Activated CD4-positive, CD25-positive, alpha-beta regulatory T cell (primary cell): ENCODE measurements at regions not wholly inside any gene's neighbourhood (a gene's known extent, or its start where the extent isn't known, plus 50 kb on each side); places are given as distances from the start of the nearest gene placed in this dataset.

ENCODE experiments used
- DNase-seq, 4 experiments: peaks; one replicate each; lab custom pipeline; 2025; lab: John Stamatoyannopoulos, UW

DNA sequence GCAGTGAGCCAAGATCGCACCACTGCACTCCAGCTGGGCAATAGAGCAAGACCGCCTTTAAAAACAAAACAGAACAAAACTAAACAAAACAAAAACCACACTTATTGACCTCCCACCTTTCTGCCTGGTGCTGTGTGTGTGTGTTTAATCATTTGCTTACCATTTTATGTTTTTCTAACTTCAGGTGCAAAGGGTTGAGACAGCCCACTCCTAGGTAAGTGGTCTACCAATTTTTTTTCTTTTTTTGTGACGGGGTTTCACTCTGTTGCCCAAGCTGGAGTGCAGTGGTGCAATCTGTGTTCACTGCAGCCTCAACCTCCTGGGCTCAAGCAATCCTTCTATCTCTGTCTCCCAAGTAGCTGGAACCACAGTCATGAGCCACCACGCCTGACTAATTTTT, 65.8 kb downstream of the SALL1 start:
- DNase-seq = no peak

DNA sequence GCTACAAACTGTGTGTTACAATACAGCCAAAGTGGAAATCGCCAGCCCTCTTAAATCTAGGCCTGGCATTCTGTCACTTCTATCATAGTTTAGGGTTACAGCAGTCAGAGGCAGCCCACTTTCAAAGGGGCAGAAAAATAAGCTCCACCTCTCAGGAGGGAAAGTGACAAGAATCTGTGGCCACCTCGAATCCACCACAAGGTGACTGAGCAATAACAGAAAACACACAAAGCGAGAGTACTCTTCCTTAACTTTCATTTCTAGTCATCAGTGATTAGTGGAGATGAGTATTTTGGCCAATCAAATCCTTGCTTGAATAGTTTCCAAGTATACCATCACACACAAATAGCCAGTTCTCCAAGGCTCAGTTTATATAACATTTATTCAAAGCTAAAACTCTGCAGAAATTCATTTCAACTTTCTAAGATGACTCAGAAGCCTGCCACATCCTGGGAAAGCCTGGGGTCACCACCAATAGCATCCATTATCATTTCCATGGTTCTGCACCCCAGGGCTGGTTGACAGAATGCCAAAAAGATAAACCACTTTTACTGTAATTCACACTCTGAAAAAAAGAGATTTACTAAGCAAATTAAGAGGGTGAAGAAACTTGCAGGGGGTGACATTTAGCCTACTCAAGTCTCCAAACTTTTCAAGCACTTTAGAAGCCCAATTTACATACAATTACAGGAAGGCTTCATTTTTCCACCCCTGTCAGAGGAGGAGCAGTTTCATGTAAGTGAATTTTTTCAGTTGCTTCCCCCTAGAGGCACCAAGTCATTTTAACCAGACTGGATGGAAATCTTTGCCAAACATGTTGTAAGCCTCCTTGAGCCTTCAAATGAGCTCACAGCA, 66.8 kb downstream of the SALL1 start:
- no peak for DNase-seq

DNA sequence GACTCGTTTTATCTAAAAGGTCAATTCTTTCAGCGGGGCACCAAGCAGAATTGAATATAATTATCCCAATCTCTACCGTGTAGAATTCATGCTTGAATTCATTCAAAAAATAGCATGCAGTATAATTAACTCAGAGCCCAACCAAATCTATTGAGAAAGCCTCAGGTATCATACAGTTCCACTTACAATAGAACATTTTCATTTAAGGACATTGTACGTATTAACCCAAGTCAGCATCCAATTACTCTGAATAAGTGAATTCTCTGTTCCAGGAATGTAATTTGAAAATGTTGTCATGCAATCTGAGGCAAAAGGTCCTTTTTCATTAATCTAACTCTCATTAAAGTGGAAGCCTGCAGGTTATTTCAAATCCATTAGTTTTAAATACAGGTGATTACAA, 78.5 kb downstream of the SALL1 start:
- DNase-seq = no peak

DNA sequence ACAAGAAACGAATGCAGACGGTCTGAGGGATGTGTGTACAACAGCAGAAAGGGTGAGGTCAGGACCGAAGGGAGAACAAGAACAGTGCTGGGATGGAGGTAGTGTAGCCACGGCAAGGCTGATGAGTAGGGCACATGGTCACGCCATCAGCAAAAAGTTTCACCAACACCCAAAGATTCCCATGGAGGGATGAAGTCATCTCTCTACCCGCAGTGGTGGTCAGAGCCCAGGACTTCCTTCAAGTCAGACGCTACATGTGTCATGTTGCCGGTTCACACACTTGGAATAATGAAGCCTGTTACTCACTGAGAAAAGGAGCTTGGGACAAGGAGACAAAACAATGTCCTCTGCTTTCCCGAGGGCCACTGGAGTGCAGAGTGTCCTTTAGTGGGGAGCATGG, 79.7 kb downstream of the SALL1 start:
- DNase-seq = no peak

DNA sequence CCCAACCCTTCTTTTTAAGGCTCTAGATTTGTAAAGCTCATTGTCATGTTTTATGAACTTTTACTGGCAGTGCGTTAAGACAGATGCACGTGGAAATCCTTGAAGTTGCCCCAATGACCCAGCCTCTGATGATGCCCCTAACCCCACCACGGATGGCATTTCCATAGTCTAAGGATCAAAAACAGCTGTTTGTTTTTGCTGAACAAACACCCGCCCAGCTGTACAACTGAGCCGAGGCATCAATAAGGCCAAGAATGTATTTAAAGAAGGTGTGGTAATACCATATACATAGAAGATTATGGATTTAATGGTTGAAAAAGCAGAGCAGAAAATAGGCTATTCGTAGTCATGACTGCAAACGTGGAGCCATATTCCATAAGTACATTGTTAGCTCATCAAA, 83.7 kb downstream of the SALL1 start:
- no peak for DNase-seq

DNA sequence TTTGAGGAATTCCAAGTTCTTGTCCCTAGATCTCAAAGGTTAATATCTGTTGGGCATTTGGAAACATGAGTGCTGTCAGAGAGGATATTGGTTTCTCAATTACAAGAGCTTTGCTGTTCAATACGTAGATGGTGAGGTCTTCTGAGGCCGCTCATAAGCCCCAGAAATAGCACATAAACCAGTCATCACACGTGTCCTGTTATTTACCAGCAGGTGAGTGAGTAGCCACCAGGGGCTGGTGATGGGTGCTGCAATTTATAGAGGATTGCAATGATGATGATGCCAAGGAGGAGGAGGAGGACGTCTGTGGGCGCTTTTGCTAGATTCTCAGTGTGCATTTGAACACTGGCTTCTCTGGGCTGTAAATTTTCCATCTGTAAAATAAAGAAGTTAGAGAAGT, 89.0 kb downstream of the SALL1 start:
- no peak for DNase-seq

DNA sequence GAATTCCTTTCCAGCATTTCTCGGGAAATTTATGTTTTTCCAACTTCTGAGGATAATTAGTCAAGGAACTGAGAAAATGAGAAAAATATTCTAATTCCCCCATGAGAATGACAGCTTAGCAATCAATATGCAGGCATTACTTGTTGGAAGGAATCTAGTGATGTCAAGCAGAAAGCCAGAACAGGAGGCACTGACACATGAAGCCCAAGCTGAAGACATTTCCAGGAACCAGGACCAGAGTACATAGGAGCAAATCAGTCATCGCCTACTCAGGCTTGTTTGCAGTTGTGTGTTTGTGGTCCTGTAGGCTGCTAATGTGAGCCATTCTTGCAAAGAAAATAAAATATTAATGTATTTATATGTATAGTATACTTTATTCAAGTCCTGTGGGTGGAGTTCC, 89.7 kb downstream of the SALL1 start:
- no peak for DNase-seq

DNA sequence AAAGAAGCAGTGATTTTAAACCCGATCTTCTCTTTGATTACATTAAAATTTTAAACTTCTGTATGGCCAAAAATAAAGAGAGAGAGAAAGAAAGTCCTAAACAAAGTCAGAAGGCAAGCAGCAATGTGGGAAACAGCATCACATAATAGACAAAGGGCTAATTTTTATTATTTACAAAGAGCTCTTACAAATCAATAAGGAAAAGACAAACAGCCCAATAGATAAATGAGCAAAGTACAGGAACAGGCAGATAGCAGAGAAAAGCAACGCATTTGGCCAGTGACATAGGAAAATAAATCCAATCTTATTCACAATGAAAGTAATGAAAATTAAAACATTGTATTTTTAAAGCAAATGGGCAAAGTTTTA, 93.1 kb downstream of the SALL1 start:
- no peak for DNase-seq

DNA sequence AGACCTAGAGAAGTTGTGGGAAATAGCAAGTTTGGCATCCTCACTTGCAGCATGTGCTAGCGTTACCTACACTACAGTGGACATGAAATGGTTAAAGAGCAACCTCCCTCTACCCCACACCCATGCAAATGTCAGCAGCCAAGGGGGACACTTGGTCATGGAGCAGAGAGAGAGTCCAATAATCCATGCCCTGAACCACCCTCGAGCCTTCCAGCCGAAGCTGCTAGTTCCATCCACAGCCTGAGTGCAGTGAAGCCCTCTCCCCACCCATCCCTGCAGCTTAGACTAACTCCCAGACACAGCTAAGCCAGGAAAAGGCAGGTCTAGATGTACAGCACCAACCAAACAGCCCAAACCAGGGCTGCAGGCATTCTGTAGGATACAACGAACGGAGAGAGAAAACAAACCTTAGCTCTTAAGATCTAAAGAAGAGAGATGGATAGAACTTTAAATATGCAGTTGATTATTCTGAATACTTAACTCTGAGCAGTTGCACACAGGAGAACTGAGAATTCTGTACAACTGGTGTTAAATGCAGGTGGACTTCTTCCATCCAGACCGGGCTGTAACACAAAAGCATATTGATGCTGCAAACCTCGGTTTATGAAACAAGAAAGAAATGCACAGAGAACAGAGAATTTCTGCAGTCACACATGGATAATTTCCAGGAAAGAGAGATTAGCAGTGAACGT, 93.8 kb downstream of the SALL1 start:
- DNase-seq = no peak

DNA sequence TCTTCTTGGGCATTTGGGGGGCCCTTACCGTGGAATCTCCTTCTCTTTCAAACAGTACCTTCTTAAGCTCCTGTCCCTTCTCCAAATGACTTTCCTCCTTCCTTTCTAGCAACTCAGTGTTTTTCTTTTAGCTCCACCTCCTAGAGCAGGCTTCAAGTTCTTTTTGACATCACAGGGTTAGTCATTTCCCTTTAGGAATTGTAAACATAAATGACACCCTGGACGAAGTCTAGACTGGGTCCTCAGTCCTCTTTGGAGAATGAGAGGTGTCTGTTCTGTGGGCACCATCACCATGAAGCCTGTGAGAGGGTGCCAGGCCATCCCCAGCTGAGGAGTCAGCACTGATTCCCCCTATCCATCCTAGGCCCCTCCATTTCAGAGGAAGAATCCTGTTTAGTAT, 94.7 kb downstream of the SALL1 start:
- no peak for DNase-seq

DNA sequence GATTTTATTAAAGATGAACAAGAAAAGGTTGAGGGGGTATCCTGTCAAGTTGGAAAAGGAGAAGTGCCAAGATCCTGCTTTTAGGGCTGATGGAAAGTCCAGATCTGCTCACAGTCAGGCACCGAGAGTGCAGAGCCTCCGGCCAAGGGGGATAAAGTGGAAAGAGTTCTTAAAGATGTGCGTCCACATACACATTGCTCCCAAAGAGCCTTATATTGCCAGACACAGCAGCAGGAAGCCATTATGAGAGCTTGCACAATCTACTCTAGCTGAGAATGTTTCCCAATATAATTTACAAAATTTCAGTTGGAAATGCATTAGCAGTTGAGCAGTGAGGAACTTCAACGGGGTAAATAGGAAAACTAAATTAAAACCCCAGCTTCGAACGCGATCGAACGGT, 95.6 kb downstream of the SALL1 start:
- DNase-seq = no peak

DNA sequence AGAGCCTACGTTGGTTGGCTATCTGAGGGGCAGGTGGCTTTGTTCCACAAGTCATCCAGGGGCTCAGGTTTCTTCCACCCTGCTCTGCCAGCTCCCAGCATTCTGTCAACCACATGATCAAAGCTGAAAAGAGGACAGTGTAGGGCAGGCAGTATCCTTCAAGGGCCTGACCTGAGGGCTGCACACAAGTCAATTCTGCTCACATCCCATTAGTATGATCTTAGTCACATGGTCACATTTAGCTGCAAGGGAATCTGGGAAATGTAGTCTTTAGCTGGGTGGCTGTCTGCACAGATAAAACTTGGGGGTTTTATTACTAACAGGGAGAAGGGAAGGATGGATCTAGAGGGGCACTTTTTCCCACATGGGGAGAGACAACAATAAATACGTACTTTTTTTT, 97.3 kb downstream of the SALL1 start:
- DNase-seq = no peak

DNA sequence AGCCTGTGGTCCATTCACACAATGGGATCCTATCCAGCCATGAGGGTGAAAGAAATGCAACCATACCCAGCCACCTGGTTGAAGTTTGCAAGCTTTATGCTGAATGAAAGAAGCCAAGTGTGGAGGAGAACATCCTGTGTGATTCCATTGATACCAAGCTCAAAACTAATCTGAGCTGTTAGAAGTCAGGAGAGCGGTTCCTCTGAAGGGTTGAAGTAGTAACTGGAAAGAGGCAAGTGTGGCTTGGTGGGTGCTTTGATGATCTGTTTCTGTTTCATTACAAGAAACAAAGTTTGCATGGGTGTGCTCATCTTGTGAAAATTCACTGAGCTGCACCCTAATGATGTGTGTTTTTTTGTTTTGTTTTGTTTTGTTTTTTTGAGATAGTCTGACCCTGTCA, 99.4 kb downstream of the SALL1 start:
- no peak for DNase-seq

DNA sequence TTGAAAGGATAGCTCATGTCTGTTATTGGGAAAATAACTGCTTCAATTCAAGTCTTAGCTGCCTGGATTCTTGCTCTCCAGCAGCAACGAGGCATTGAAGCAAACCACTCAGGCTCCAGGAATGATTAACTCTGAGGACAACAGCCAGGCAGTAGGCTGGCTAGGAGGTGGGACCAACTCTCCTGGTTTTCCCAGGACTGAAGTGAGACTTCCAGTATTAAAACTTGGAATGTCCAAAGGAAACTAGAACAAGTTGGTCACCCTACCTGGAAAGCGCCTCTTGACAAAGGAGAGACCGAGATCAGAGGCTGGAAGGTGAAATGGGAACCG, 100.7 kb downstream of the SALL1 start:
- DNase-seq = no peak

DNA sequence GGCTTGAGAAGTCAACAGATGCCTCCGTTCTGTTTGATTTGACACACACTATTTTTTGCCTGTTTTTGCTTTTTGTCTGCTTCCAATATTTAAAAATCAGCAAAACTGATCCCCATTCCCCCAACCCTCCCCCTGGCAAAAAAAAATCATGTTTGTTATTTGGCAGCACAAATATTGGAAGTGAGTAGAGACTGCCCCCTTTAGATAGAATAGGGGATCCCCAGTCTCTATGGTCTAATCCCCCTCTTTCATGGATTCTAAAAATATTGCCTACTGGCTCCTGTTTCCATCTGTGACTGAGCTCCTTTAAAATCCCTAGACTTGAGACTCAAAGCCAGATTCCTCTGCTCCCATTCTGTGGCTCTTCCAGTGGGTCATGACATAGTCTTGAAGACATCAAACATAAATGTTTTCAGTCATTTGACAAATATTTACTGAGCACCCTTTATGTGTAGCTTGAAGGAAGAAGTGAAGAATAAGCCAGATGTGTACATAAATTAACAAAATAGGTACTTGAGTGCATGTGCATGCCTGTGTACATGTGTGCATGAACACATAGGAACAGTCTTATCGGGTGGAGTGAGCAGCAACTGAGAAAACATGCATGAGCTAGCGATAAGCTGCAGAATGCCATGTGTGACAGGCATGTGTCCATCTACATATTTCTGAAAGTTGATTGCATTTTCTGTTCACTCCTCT, 101.2 kb downstream of the SALL1 start:
- no peak for DNase-seq

DNA sequence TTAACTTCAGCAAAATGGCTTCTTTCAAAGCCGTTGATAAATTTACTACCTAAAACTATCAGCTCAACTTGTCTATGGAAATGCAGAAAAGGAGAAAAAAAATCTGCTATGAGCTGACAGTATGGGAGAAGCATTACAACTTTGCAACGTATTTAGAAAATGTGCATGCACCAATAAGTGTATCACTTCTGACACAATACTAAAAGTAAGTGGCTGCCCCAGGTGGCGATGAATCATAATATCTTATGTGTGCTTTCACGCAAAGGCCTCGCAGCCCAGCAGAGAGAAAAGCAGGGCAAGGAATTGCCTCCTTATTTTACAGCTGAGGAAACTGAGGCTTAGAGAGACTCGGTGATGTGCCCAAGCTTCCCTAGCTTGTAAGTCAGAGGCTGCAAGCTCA, 101.8 kb downstream of the SALL1 start:
- no peak for DNase-seq

DNA sequence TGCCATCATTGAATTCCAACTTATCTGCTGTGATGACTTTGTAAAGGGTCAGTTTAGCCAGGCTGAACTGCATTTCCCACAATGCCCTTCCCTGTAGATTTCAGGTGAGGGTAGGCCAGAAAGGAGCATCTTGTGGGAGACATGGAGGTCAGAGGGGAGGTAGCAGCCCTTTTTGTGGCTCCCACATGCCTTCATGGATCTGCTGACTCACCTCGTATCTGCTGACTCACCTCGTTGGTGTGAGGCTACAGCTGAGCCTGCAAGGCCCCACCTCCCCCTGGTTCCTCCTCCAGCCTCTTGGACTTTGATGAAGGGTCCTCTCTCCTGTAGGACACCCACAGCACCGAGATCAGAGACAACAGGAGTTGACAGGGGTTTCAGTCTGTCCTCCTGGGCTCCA, 102.5 kb downstream of the SALL1 start:
- no peak for DNase-seq

DNA sequence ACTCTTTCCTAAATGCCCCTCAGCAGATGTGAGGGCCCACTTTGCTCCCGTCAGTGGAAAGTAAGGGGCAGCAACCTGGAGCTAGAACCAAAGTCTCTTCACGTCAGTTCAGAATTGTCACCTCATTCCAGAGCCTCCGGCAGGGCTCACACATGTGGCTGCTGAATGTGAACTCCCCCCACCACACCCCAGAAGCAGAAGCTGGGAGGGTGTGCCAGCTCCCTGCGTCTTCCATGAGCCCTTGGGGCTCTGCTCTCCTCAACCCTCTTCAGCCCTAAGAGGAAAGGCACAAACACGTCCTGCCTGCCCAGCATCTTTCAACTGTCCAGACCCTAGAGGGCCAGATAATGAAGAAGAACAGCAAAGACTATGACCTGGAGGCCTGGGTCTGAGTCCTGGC, 105.3 kb downstream of the SALL1 start:
- DNase-seq = no peak

DNA sequence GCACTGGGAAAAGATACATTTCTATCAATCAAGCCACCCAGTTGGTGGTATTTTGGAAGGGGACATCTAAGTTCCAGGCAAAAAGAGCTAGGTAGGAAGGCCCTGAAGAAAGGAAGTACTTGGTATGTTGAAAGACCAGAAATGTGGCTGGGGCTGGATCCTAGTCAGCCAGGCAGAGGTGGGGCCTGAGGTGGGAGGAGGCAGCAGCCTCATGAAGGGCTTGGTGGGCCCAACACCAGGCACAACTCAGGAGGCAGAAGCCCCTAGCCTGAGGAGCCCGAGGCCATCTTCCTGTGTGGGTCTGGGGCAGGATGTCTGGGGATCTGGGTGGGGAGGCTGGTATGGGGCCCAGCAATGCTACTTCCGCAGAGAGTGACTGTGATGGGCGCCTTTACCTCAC, 105.9 kb downstream of the SALL1 start:
- no peak for DNase-seq

DNA sequence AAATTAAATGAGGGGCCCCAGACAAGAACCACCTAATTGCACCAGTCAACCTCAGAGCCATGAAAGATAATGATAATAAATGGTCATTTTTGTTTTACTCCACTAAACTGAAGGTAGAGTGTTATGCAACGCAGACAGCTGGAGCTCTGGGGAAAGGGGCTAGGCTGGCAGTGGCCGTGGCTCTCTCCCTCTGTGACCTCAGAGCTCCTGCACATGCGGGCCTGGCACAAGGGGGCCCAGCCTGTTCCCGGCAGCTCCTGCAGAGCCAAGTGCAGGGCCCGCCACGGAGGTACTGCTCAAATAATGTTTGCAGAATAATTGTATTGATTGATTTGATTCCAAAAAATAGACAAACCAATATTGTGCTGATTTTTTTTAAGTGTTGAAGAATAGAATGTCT, 109.5 kb downstream of the SALL1 start:
- DNase-seq = no peak

DNA sequence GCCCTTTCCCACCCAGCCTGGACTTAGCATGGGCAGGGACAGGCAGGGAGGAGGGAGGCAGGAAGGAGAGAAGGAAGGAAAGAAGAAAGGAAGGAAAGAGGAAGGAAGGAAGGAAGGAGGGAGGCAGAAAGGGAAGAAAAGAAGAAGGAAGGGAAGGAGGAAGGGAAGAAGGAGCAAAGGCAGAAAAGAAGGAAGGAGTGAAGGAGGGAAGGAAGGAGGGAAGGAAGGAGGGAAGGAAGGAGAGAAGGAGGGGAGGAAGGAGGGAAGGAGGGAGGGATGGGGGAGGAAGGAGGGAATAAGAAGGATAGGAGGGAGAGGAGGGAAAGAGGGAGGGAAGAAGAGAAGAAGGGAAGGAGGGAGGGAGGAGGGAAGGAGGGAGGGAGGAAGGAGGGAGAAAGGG, 110.4 kb downstream of the SALL1 start:
- no peak for DNase-seq

DNA sequence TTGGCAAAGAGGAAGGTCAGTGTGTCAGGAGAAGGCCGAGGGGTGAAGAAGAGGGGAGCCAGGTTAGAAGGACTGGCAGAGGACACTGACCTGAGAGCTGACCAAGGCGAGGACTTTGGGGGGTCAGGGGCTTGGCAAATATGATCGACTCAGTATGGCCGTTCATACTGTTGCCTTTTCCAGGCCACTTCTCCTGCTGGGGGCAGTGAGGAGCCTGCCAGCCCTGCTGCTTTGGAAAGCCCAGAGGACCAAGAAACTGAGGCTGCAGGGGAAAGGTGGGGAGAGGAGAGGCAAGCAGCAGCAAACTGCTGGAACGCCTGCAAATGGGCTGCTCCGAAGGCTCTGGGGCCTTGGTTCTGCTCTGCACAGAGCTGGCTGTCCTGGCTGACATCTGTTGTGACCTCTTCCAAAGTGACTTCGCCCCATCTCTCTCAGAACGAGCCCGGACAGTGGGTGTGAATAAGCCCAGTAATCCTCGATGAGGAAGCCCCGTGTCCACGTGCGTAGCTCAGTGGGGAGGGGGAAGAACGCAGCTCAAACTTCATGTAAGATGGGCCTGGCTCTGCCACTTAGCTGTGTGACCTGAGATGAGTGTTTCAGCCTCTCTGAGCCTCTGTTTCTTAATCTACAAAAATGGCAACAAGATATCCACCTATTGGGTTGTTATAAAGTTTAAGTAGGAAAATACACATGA, 111.3 kb downstream of the SALL1 start:
- DNase-seq = no peak

DNA sequence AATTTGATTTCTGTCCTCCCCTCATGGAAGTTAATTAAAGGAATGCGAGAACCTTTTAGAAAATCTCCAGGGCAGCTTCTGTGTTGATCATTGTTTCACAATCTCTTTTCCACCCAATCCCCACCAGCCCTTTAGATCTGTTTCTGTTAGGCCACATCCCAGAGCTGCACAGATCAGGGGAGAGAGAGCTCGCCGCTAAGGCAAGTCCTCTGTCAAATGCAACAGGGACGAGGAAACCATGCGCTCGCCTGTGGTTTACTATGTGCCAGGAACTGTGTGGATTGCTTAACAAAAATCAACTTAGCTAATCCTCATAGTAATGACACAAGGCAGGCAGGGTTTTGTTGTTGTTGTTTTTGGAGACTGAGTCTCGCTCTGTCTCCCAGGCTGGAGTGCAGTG, 115.4 kb downstream of the SALL1 start:
- DNase-seq = no peak
